NCI-H510A treated with DMSO at 0.1 percent for 48 hours (cell line): ENCODE measurements at regions not wholly inside any gene's neighbourhood (a gene's known extent, or its start where the extent isn't known, plus 50 kb on each side); places are given as distances from the start of the nearest gene placed in this dataset.
"Not testable (repeated sequence)": the region's sequence is repeated elsewhere in the genome, so short reads cannot be mapped to it uniquely, and the experiment has no call there.

Experiments used
- DNase-seq: peaks from one replicate; lab custom pipeline; 2025; lab: John Stamatoyannopoulos, UW

DNA sequence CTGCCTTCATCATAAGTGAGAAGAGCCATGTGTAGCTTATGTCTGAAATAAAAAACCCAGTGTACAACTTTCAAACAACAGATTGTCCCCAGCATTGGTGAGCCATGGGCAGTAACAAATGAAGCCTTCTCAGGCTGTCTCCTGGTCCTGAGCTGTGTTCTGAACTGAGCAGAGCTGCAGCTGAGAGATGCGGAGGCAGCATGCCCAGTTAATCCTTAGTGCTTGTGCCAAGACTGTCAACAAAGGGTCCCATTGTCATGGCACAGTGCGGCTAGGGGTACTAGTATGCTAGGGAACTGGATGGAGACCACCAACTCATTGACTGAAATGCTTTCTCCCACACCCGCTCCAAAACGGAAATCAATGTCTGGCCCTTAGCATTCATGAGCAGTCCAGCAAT, 154.3 kb downstream of the RMST start:
- DNase-seq = no peak

DNA sequence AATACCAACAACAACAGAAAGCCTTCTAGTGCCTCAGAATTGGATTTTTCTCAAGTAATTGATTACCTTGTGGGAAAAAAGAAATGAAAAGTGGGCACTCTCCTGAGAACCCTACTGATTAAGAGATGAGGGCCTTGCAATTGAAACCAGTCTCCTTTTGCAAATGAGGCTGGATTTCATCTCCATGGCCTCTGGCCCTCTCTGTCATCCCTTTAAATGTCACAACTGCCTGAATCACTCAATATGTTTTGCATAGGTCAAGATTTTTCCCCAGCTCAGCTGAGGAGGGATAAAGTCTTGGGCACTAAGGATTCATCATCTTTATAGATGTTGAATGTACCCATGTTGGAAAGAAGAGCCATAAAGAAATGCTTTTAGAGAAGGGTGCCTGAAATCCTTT, 166.4 kb downstream of the RMST start:
- DNase-seq = no peak

DNA sequence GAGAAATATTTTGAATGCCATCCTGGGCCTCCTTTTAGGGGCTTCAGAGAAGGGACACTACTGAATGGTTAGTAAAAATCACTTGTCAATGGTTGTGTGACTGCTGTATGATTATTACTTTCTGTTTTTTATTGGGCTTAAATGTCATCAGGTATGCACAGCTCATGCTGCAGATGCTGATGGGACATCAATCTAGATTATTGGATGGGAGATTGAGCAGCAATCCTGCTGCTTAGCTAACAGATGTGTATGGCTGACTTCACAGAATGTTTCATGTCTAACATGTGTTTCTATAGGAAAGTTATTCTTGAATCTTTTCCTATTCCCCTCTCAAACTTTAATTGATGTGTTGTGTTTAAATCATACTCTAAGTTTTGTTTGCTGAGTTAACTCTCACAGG, 166.8 kb downstream of the RMST start:
- DNase-seq = no peak

DNA sequence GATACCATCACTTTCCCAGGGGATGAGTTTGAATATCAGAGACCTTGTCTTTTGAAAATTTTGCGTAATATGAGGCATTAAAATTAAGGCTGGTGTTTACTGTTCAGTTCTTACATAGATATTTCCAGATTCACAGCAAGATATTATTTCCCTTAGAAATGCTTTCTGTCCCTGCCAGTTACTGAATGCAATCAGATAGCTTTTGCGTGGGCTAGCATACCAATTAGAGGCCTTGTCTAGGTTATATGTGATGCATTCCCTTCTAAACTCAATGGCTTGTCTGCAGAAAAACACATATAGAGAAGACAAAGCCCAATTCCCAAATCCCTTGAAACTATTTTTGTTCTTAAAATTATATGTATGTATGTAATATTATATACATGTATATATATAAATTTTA, 167.8 kb downstream of the RMST start:
- DNase-seq = no peak

DNA sequence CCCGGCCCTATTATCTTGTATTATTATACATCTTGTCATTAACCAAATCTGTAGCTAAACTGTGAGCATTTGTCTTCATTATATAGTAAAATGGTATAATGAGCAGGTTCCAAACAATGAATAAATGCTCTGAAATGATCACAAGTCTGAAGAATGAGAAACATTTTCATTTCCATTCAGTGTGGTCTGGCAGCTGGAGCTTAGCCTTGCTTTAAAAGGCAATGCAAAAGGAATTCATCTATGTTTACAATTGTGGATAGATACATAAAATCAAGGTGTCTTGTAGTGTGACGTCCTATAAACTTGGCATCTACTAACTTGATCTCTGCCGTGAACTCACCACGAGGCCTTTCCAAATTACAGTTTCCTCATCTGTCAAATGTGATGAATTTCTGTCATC, 168.3 kb downstream of the RMST start:
- no peak for DNase-seq

DNA sequence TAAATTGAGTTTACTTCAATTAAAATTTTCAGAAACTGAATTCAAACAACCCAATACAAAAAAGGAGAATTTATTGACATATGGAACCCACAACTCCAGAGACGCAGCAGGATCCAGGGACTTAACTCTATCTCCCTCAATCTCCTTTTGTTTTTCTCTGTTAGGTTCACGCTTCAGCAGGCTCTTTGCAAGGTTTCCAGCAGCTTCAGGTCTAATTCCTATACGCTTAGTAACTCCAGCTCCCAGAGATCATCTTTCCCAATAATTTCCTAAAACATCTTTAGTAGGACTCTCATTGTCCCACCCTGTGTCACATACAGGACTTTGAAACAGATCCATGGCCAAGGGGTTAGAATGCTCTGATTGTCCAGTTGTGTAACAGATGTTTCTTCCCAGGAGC, 175.2 kb downstream of the RMST start:
- DNase-seq = no peak

DNA sequence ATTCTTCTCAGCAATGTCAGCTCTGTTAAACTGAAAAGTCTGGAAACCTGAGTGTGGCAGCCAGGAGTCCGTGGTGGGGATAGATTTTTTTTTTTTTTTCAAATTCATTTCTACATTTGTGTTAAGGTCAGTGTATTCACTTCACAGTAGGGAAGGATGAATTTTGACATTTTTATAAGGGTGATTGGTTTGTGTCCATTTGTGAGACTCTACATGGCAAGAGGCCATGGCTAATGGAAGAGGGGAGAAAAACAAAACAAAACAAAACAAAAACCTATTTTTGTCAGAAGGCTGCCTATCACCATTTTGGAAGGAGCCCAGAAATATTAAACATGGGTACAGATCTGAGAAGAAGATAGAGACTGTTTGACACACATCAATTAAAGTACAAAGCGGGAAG, 176.1 kb downstream of the RMST start:
- no peak for DNase-seq

DNA sequence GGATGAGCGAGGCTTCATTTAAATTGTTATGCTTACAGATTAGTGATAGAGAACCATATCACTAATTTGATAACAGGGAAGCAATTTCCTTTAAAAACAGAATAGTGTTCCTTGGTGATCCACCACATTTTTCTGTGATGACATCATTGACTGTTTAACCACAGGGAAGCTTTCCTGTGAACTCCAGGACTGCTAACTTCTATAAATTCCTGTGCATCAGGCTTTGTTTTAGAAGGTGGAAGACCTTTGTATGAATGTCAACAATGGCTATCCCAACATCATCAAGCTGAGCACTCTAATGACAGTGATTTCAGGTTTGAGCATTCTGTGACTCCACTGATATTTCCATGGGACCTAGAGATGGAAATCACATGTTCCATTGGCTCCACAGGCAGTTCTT, 177.1 kb downstream of the RMST start:
- DNase-seq = no peak

DNA sequence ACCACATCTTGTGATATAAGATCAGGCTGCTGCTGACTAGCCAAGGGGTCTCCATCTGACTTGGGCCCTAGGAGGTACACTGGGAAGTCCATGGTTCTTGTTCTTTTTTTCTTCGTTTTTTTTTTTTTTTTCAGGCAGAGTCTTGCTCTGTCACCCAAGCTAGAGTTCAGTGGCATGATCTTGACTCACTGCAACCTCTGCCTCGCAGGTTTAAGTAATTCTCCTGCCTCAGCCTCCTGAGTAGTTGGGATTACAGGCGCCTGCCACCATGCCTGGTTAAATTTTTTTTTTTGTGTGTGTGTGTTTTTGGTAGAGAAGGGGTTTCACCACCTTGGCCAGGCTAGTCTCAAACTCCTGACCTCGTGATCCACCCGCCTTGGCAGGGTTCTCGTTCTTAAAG, 178.2 kb downstream of the RMST start:
- no peak for DNase-seq

DNA sequence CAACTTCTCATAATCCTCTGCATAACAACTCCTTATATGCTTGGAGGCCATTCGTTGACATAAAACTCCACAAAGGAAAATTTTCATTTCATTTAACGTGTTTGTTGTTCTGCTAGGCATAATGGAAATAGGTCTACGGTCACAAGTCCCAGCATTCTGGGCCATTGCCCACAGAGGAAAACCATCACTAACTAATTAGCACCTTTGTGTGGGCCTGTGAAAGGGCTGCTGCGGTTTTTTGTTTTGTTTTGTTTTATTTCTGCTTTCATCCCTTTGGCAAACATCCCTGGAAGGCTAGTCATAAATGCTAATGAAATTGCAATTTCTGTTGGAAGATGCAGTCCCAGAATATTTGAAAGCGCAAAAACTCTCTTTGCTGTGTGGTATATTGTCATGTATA, 180.3 kb downstream of the RMST start:
- DNase-seq = no peak

DNA sequence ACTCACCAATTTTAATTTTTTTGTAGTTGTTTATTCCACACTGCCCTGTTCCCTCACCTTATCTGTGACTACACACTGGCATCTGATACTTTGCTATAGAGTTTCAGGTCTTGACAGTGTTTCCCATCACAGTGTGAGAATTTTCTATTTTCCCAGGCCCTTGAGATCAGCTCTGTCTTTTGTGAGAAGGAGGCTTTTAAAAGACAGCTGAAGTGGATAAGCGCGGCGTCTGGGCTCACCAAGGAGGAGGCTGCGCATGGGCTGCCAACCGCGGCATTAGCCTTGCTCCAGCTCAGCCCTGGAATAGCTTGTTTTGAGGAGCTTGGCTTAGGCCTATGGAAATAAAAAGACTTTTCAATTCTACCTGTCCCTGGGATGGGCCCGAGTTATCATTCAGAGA, 181.3 kb downstream of the RMST start:
- no peak for DNase-seq

DNA sequence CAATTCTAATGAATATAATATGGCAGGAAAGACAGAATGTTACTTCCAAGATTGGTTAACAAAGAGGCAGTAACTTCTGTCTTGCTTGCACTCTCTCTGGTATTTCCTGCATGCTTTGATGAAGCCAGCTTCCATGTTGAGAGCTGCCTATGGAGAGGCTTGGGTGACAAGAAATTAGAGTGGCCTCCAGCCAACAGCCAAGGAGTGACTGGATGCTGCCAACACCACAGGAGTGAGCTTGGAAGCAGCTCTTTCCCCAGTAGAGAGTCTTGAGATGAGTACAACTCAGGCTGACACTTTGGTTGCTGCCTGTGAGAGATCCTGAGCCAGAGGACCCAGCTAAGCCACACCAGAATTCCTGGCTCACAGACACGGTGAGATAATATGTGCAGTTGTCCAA, 183.1 kb downstream of the RMST start:
- no peak for DNase-seq

DNA sequence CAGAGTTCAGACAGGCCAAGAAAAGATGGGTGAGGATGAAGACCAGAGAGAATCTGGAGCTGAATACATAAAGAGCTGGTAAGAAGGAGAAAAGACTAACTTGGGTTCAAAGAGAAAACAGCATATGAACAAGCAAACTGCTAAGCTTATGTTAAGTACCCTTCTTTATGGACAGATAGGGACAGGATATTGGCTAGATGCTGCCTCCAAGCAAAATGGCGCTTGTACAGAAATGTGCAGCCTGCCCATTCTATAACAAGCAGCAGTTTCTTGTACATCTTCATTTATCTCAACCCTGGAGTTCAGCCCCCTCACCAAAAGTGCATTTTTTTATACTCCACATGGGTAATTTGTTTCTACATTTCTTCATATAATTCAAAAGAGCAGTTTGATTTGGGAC, 184.5 kb downstream of the RMST start:
- DNase-seq = no peak

DNA sequence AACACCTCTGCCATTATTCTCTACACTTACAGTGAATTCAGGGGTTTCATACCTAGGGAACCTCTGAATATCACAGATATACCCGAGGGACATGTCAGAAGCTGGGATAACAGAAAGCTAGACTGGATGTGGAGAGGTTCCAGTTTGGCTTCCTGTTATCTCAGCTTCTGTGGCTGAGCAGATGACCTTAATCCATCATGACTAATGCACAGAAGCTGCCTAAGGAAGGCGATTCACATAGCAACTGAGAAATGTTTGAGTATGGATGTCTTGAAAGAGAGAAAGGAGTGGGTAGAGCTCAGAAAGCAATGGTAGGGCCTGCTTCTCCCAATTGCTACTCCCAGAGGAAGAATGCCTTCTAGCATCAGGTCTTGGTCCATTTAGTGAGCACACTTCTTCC, 187.6 kb downstream of the RMST start:
- DNase-seq = no peak

DNA sequence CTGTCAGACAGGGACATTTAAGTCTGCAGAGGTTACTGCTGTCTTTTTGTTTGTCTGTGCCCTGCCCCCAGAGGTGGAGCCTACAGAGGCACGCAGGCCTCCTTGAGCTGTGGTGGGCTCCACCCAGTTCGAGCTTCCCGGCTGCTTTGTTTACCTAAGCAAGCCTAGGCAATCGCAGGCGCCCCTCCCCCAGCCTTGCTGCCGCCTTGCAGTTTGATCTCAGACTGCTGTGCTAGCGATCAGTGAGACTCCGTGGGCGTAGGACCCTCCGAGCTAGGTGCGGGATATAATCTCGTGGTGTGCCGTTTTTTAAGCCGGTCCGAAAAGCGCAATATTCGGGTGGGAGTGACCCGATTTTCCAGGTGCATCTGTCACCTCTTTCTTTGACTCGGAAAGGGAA, 193.9 kb downstream of the RMST start:
- not testable (repeated sequence) for DNase-seq

DNA sequence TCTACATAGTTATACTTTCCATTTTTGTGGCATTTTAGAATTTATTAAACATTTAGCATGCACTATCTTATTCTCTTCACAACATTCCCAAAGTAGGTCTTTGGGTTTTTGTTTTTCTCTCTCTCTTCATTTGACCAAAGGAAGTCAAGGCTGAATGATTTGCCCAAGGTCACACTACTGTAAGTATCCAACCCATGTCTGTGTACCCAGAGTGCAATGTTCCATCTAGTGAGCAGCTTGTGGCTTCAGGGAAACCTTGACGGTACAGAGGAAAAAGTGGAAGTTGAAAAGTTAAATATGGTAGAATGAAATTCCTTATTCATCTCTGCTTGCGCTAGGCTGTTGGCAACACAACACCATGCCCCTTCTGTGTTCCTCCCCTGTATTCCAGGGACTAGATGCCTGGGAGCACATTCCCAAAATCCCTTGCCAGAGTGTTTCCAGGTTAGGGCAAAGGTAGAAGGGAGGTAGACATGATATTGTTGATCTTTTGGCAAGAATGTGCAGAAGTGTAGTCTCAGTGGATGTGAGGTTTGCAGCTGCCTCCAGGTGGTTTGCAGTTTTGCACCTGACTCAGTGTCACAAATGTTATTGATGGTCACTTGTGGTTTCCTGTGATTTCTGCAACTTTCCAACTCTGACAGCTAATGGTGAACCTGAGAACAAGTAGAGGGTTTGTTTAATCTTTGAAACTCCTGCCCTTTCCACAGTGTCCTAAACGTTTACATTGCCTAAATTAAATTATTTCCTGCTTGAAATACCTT, 196.7 kb downstream of the RMST start:
- no peak for DNase-seq

DNA sequence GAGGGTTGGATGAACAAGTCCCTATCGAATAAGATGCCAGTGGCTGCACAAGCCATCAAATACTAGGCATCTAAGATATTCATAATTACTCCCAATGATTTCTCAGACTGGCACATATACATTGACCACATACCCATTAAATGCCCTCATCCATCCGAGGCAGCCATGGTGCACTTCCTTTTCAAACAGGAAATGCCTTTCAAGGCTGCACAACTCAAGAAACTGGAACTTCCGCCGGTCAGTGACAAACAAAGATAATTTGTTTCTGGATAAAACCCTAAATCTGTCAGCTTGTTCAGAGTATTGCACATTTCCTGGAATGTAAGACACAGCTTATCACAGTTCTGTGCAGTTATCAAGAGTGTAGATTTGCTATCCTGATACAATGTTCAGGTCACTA, 203.7 kb downstream of the RMST start:
- no peak for DNase-seq

DNA sequence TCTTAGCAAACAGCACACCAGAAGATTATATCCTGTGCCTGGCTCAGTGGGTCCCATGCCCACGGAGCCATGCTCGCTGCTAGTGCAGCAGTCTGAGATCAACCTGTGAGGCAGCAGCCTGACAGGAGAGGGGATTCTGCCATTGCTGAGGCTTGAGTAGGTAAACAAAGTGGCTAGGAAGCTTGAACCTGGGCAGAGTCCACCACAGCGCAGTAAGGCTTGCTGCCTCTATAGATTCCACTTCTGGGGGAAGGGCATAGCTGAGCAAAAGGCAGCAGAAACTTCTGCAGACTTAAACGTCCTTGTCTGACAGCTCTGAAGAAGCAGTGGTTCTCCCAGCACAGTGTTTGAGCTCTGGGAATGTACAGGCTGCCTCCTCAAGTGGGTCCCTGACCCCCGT, 210.3 kb downstream of the RMST start:
- DNase-seq = no peak

DNA sequence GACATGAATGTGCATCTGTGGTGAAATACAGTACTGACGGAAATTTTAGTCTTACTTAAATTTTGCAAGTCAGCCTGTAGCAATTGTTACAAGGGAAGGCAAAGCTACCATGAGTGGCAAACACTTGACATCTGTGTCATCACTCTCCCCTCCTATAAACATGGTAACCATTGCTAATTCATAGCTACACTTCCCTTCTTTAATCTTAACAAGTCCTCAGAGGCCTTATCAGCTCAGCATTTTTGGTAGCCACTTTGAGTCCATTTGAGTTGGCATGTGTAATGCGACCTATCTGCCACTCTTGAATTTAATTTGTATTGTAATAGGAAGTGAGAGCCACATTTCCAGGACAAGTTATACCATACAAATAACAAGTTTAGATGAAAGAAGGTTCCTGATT, 218.1 kb downstream of the RMST start:
- peak; percentile 18 for DNase-seq

DNA sequence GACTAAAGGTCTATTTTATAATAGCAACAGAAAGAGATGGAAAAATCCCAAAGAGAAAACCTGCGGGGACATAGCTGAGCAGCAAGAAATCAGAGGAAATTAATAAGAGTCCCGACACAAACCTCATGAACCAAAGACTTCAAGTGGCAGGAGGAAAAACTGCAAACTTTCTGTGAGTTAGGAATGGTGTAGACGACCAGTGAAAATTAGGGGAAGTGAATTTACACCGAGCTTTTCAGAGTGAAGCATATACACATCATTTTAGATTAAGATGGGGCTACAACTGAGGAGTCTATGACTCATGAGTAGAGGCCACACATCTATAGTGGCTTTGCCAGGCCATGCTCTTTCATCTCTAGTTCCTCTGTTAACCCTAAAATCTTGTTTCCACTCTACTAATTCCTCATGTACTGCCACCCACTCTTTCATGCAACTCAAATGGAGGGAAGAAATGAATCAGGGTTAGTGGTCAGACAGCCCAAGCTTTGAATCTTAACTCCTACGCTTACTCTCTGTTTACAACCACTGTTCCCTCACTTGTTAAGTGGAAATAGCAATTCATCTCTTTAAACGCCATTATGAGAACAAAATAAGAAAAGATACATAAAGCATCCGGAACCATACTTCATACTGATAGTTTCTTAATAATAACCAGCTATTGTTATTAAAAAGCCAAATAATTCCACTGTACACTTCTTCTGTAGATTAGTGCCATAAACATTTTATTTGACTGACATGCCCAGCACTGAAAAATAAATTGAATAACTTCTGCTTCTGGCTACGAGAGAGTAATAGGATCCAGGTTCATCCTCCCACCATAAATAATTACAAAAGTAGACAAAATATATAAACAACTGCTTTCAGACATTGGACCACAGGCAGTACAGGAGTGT, 219.3 kb downstream of the RMST start:
- DNase-seq = no peak

DNA sequence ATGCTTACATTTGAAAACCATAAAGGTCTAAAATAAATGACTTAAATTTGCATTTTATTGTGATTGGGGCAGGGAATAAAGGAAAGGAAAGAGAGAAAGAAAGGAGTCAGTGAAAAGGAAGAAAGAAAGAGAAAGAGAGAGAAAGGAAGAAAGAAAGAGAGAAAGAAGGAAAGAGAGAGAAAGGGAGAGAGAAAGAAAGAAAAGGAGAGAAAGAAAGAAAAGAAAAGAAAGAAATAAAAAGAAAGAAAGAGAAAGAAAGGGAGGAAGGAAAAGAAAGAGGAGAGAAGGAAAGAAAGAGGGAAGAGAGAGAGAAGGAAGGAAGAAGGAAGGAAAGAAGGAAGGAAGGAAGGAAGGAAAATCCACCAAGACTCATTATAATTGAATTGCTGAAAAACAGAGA, 222.8 kb downstream of the RMST start:
- no peak for DNase-seq

DNA sequence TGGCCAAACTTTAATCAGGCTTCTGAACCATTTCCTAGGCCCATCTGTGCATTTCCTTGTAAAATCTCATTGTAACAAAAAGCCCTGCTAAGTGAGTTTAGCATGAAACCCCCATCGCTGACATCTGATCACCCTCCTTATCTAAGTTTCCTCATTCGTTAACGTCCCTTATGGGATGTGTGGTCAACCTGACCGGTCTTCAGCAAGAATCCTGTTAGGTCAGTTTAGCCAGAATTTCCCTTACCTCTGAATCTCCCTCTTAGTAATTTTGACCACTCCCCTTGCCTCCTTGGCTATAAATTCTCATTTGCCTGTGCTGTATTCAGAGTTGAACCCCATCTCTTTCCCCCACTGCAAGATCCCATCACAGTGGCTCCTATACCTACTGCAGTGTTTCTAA, 239.3 kb downstream of the RMST start:
- DNase-seq = no peak

DNA sequence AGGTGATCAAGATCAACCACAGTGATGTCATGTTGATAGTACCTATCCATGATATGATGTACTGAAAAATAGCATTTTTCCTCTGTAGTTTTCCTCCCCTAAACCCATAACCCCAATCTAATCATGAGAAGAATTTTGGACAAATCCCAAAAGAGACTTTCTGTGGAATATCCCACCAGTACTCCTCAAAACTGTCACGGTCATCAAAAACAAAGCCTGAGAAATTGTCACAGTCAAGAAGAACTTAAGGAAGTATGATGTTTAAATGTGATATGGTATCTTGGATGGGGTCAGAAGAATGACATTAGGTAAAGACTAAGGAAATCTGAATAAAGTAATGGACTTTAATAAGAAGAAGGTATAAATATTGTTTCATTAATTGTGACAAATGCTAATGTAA, 248.8 kb downstream of the RMST start:
- DNase-seq = no peak

DNA sequence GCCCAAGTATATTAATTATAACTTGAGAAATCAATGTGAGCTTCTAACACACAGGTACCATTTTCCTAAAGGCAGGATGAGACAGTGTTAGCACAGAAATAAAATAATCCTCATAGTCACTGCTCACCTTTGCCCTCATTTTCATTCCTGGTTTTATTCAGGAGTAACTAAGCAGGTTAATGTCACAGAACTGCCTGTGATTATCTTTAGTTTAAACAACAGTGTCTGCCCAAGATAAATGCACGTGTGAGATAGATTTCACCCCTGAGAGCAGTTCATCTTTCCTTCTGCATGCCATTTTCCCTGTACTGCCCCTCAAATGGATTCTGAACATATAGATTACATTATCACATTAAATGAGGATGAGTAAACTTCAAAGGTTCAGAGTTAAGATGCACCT, 250.7 kb downstream of the RMST start:
- no peak for DNase-seq
